ENCODE measurements at regions not wholly inside any gene's neighbourhood (a gene's known extent, or its start where the extent isn't known, plus 50 kb on each side); places are given as distances from the start of the nearest gene placed in this dataset.

- Histone ChIP-seq H3K27me3 (ENCODE audit: control insufficient read depth, insufficient read depth, low read length) (peaks cover 3% of the 10 kb centered on the region; the same call in 1 of the 2 replicates), H3K9me3 (ENCODE audit: control insufficient read depth, insufficient read depth, low read depth, low read length) (no peaks in the 10 kb centered on the region), H3K4me3 (ENCODE audit: low read depth in 2 of 2, low read length in 2 of 2) (no peak overlapping the region), H3K4me1 (ENCODE audit: control insufficient read depth, insufficient read depth, low read length) (no peaks in the 10 kb centered on the region), H3K36me3 (ENCODE audit: control insufficient read depth, insufficient read depth, low read length) (no peaks in the 10 kb centered on the region), H3K27ac (ENCODE audit: low read length) (no peak overlapping the region)
- no TSS peak for BruUV-seq (replicated peaks)
- CTCF ChIA-PET, result no interaction called here
- TF ChIP-seq TCF7L2 (IDR thresholded peaks at IDR 0.05; ENCODE audit: low read depth, low read length) (no peak), CTCF (IDR thresholded peaks at IDR 0.05) (no peak), SIN3A (IDR thresholded peaks at IDR 0.05; ENCODE audit: borderline replicate concordance, insufficient read depth, low read depth, low read length) (no peak), POLR2AphosphoS5 (IDR thresholded peaks at IDR 0.05; ENCODE audit: low read depth, low read length) (no peak), REST (IDR thresholded peaks at IDR 0.05; ENCODE audit: insufficient read depth in 1 of 2, low read depth in 2 of 2, low read length in 1 of 2) (no peak)
- intact Hi-C loops (cut with micrococcal nuclease; ENCODE audit: unreplicated experiment), result no loop called here
- in situ Hi-C loops (cut with HindIII; ENCODE audit: low pct_unique_long_range_greater_than_20kb, low sequenced_read_pairs), result no loop called here
- POLR2A ChIA-PET, result no interaction called here
- no peak for DNase-seq (ENCODE audit: low read depth, low spot score)
- ATAC-seq, result no peak
Measured at GRCh38 chr18:76672627-76673026, 149.7 kb upstream of the ZNF236 start.

DNA sequence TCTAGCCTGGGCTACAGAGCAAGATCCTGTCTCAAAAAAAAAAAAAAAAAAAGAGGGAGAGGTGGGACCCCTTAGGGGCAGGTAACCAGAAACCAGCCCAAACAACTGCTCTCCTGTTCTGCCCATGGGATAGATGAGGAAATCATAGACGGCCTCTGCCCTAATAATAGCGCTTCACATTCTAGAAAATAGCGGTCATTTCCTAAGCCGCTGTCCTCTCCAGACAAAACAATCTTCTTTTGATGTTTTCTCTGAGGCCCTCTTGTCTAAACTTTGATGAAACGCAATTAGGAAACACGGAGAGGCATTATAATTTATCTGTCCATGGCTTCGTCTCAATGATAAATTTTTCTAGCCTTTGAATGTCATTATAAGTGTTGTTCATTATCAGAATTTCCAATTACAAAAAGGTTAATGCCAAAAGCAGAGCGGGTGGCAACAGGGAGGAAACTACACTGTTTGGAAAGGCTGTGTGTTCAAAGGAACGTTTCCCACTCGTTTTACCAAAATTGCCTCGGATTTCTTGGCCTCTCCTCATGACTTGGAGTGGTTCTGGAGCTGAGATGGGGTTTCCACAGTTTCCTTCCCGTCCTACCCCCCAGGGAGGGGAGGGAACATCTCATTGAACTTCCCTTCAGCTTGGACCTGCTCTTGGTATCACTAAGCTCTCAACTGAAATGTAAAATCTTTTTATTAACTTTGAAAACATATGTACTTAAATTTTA is 151.6 kb upstream of the ZNF236 start:
- peaks cover 3% of the 10 kb centered on the region; the same call in 1 of the 2 replicates for H3K27me3 ChIP-seq (ENCODE audit: control insufficient read depth, insufficient read depth, low read length)
- POLR2A ChIA-PET, result no interaction called here
- TF ChIP-seq POLR2AphosphoS5 (IDR thresholded peaks at IDR 0.05; ENCODE audit: low read depth, low read length), result no peak
- no peak for TF ChIP-seq TCF7L2 (IDR thresholded peaks at IDR 0.05; ENCODE audit: low read depth, low read length)
- no peak for TF ChIP-seq CTCF (IDR thresholded peaks at IDR 0.05)
- no peak for TF ChIP-seq REST (IDR thresholded peaks at IDR 0.05; ENCODE audit: insufficient read depth in 1 of 2, low read depth in 2 of 2, low read length in 1 of 2)
- no peak for TF ChIP-seq SIN3A (IDR thresholded peaks at IDR 0.05; ENCODE audit: borderline replicate concordance, insufficient read depth, low read depth, low read length)
- intact Hi-C loops (cut with micrococcal nuclease; ENCODE audit: unreplicated experiment) (no loop called here), in situ Hi-C loops (cut with HindIII; ENCODE audit: low pct_unique_long_range_greater_than_20kb, low sequenced_read_pairs) (no loop called here)
- no peak for ATAC-seq
- no peak overlapping the region for H3K4me3 ChIP-seq (ENCODE audit: low read depth in 2 of 2, low read length in 2 of 2)
- no peak overlapping the region for H3K27ac ChIP-seq (ENCODE audit: low read length)
- H3K4me1 ChIP-seq (ENCODE audit: control insufficient read depth, insufficient read depth, low read length), result no peaks in the 10 kb centered on the region
- no peaks in the 10 kb centered on the region for H3K9me3 ChIP-seq (ENCODE audit: control insufficient read depth, insufficient read depth, low read depth, low read length)
- DNase-seq (ENCODE audit: low read depth, low spot score), result no peak
- BruUV-seq (replicated peaks), result no TSS peak
- no peaks in the 10 kb centered on the region for H3K36me3 ChIP-seq (ENCODE audit: control insufficient read depth, insufficient read depth, low read length)
- CTCF ChIA-PET, result no interaction called here
